ENCODE measurements at regions not wholly inside any gene's neighbourhood (a gene's known extent, or its start where the extent isn't known, plus 50 kb on each side); places are given as distances from the start of the nearest gene placed in this dataset.

GRCh38 chr4:25578432-25578831, 77.2 kb upstream of the SLC34A2 start:
- no peak for TF ChIP-seq CTCF (IDR thresholded peaks at IDR 0.05)
- no peak for TF ChIP-seq POLR2A (IDR thresholded peaks at IDR 0.05)
